ENCODE measurements at regions not wholly inside any gene's neighbourhood (a gene's known extent, or its start where the extent isn't known, plus 50 kb on each side); places are given as distances from the start of the nearest gene placed in this dataset.

DNA sequence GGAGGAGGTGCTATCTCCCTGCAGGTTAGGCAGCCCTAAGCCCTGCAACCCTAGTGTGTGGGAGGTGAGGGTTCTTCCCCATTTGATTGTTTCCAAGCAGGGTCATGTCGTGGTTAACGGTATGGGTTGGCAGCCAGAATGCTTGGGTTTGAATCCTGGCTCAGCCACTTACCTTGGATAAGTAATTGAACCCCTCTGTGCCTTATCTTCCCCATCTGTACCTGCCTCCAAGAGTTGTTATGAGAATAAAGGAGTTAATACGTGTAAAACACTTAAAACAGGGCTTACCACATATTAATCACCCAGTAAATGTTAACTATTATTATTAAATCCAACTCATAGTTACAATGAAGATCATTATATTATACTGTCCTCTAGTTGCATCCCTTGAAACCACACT, 52.2 kb upstream of the SPATA31E1 start:
- no peak overlapping the region for H3K4me3 ChIP-seq
- SMC1A ChIA-PET (ENCODE audit: uncharacterized antibody, unreplicated experiment) = no interaction called here
- no peaks in the 10 kb centered on the region for H3K79me2 ChIP-seq (ENCODE audit: control insufficient read depth, insufficient read depth, low read length)
- no peaks in the 10 kb centered on the region; a peak in 1 of 4 replicates for H3K27me3 ChIP-seq (replicated peaks in 1 of 2; ENCODE audit: control insufficient read depth in 2 of 2, insufficient read depth in 2 of 2, low read length in 1 of 2)
- DNase-seq (ENCODE audit: low read depth, low spot score) (no peak), FAIRE-seq (no peak), ATAC-seq (no peak)
- BruUV-seq (replicated peaks) = no TSS peak
- in situ Hi-C loops (cut with MboI) = no loop called here
- no peaks in the 10 kb centered on the region for H3K9me3 ChIP-seq (replicated peaks; ENCODE audit: control insufficient read depth, insufficient read depth, low read length)
- no peaks in the 10 kb centered on the region for H3K36me3 ChIP-seq (ENCODE audit: control insufficient read depth in 2 of 2, insufficient read depth in 2 of 2, low read length in 1 of 2)
- 3% methylated on average over 3 of the region's 3 CpGs for WGBS (ENCODE audit: insufficient coverage, insufficient replicate concordance, low lambda C conversion rate, missing lambda C conversion rate)
- no peak overlapping the region for H3K27ac ChIP-seq (ENCODE audit: control insufficient read depth, insufficient read depth)
- H3K4me1 ChIP-seq (ENCODE audit: control insufficient read depth, insufficient read depth, low read length) = no peaks in the 10 kb centered on the region
- no peak overlapping the region for H2AFZ ChIP-seq (ENCODE audit: control insufficient read depth, low read depth, low read length)
- no peak overlapping the region for H3K9ac ChIP-seq (ENCODE audit: control insufficient read depth, insufficient read depth, low read length)
- intact Hi-C loops (cut with micrococcal nuclease; ENCODE audit: unreplicated experiment) = no loop called here
- RAD21 ChIA-PET (ENCODE audit: unreplicated experiment) = no interaction called here
- POLR2A ChIA-PET = no interaction called here
- H3K4me2 ChIP-seq (ENCODE audit: control insufficient read depth, insufficient read depth) = no peak overlapping the region
- no peaks in the 10 kb centered on the region for H4K20me1 ChIP-seq (ENCODE audit: control insufficient read depth, insufficient read depth)
- CTCF ChIA-PET = no interaction called here
- TF ChIP-seq SREBF1 (IDR thresholded peaks at IDR 0.05; ENCODE audit: low read length) (no peak), IRF5 (IDR thresholded peaks at IDR 0.05; ENCODE audit: borderline replicate concordance) (no peak), RAD21 (IDR thresholded peaks at IDR 0.05; ENCODE audit: insufficient read depth, low read depth, low read length) (no peak), NFIC (IDR thresholded peaks at IDR 0.05; ENCODE audit: low read depth, low read length) (no peak), IRF3 (IDR thresholded peaks at IDR 0.05) (no peak), NKRF (conservative IDR thresholded peaks at IDR 0.05) (no peak), SIN3A (IDR thresholded peaks at IDR 0.05; ENCODE audit: low read depth, low read length) (no peak), YY1 (IDR thresholded peaks at IDR 0.05; ENCODE audit: low read depth, low read length) (no peak), PKNOX1 (IDR thresholded peaks at IDR 0.05) (no peak), SUZ12 (IDR thresholded peaks at IDR 0.05; ENCODE audit: unreplicated experiment) (no peak), NFYA (IDR thresholded peaks at IDR 0.05; ENCODE audit: borderline replicate concordance, low read depth, low read length) (no peak), GATAD2B (conservative IDR thresholded peaks at IDR 0.05; ENCODE audit: low read depth) (no peak), HDAC6 (IDR thresholded peaks at IDR 0.05; ENCODE audit: unreplicated experiment) (no peak), MYB (IDR thresholded peaks at IDR 0.05; ENCODE audit: borderline replicate concordance, low read depth, low read length) (no peak), PBX3 (IDR thresholded peaks at IDR 0.05; ENCODE audit: insufficient replicate concordance, low read depth, low read length) (no peak), FOXM1 (IDR thresholded peaks at IDR 0.05; ENCODE audit: low read depth, low read length) (no peak)
- TF ChIP-seq, protein P1, sequence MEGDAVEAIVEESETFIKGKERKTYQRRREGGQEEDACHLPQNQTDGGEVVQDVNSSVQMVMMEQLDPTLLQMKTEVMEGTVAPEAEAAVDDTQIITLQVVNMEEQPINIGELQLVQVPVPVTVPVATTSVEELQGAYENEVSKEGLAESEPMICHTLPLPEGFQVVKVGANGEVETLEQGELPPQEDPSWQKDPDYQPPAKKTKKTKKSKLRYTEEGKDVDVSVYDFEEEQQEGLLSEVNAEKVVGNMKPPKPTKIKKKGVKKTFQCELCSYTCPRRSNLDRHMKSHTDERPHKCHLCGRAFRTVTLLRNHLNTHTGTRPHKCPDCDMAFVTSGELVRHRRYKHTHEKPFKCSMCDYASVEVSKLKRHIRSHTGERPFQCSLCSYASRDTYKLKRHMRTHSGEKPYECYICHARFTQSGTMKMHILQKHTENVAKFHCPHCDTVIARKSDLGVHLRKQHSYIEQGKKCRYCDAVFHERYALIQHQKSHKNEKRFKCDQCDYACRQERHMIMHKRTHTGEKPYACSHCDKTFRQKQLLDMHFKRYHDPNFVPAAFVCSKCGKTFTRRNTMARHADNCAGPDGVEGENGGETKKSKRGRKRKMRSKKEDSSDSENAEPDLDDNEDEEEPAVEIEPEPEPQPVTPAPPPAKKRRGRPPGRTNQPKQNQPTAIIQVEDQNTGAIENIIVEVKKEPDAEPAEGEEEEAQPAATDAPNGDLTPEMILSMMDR (IDR thresholded peaks at IDR 0.05 in 2 of 3, conservative IDR thresholded peaks at IDR 0.05 in 1 of 3; ENCODE audit: control insufficient read depth in 2 of 3, extremely low read depth in 1 of 3, insufficient read depth in 1 of 3, low read depth in 3 of 3, low read length in 3 of 3) = no peak
